ENCODE measurements at regions not wholly inside any gene's neighbourhood (a gene's known extent, or its start where the extent isn't known, plus 50 kb on each side); places are given as distances from the start of the nearest gene placed in this dataset.

GRCh38 chr5:54721116-54721515, 203.6 kb downstream of the SNX18 start:
- Histone ChIP-seq H3K36me3 (ENCODE audit: control insufficient read depth, insufficient read depth, low read length) (no peaks in the 10 kb centered on the region), H3K9ac (ENCODE audit: low read length) (no peak overlapping the region), H3K27me3 (ENCODE audit: control insufficient read depth, insufficient read depth, low read length) (no peaks in the 10 kb centered on the region), H3K9me3 (ENCODE audit: control insufficient read depth, low read length) (no peaks in the 10 kb centered on the region), H3K4me1 (ENCODE audit: control insufficient read depth, insufficient read depth, low read length) (peaks cover 4% of the 10 kb centered on the region), H3K4me3 (ENCODE audit: low read length) (no peak overlapping the region)

GRCh38 chr5:54720341-54720740, 202.8 kb downstream of the SNX18 start:
- no peak overlapping the region for H3K9ac ChIP-seq (ENCODE audit: low read length)
- H3K9me3 ChIP-seq (ENCODE audit: control insufficient read depth, low read length): no peaks in the 10 kb centered on the region
- H3K27me3 ChIP-seq (ENCODE audit: control insufficient read depth, insufficient read depth, low read length): no peaks in the 10 kb centered on the region
- peaks cover 4% of the 10 kb centered on the region for H3K4me1 ChIP-seq (ENCODE audit: control insufficient read depth, insufficient read depth, low read length)
- no peaks in the 10 kb centered on the region for H3K36me3 ChIP-seq (ENCODE audit: control insufficient read depth, insufficient read depth, low read length)
- no peak overlapping the region for H3K4me3 ChIP-seq (ENCODE audit: low read length)

GRCh38 chr5:54719384-54720283, 202.1 kb downstream of the SNX18 start:
- Histone ChIP-seq H3K36me3 (ENCODE audit: control insufficient read depth, insufficient read depth, low read length) (no peaks in the 10 kb centered on the region), H3K4me3 (ENCODE audit: low read length) (no peak overlapping the region), H3K9me3 (ENCODE audit: control insufficient read depth, low read length) (no peaks in the 10 kb centered on the region), H3K9ac (ENCODE audit: low read length) (no peak overlapping the region), H3K27me3 (ENCODE audit: control insufficient read depth, insufficient read depth, low read length) (no peaks in the 10 kb centered on the region), H3K4me1 (ENCODE audit: control insufficient read depth, insufficient read depth, low read length) (peaks cover 4% of the 10 kb centered on the region)

DNA sequence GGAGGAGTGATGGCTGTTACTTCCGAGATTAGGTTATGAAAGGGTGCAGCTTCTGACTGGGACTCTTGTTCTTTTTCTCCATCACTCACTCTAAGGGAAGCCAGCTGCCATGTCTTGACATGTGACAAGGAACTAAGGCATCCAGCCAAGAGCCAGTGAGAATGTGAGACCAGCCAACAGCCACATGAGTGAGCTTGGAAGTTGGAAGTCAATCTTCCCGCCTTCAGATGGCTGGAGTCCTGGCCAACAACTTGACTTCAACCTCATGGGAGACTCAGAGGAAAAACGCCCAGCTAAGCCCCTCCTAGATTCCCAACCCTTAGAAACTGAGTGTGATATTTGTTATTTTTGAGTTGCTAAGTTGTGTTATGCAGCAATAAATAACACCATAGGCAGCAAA, 201.1 kb downstream of the SNX18 start:
- H3K36me3 ChIP-seq (ENCODE audit: control insufficient read depth, insufficient read depth, low read length): no peaks in the 10 kb centered on the region
- peaks cover 4% of the 10 kb centered on the region for H3K4me1 ChIP-seq (ENCODE audit: control insufficient read depth, insufficient read depth, low read length)
- no peak overlapping the region for H3K9ac ChIP-seq (ENCODE audit: low read length)
- H3K9me3 ChIP-seq (ENCODE audit: control insufficient read depth, low read length): no peaks in the 10 kb centered on the region
- no peak overlapping the region for H3K4me3 ChIP-seq (ENCODE audit: low read length)
- no peaks in the 10 kb centered on the region for H3K27me3 ChIP-seq (ENCODE audit: control insufficient read depth, insufficient read depth, low read length)

GRCh38 chr5:54717870-54718269, 200.3 kb downstream of the SNX18 start:
- Histone ChIP-seq H3K27me3 (ENCODE audit: control insufficient read depth, insufficient read depth, low read length) (no peaks in the 10 kb centered on the region), H3K9me3 (ENCODE audit: control insufficient read depth, low read length) (no peaks in the 10 kb centered on the region), H3K36me3 (ENCODE audit: control insufficient read depth, insufficient read depth, low read length) (no peaks in the 10 kb centered on the region), H3K9ac (ENCODE audit: low read length) (no peak overlapping the region), H3K4me3 (ENCODE audit: low read length) (no peak overlapping the region), H3K4me1 (ENCODE audit: control insufficient read depth, insufficient read depth, low read length) (peaks cover 4% of the 10 kb centered on the region)

DNA sequence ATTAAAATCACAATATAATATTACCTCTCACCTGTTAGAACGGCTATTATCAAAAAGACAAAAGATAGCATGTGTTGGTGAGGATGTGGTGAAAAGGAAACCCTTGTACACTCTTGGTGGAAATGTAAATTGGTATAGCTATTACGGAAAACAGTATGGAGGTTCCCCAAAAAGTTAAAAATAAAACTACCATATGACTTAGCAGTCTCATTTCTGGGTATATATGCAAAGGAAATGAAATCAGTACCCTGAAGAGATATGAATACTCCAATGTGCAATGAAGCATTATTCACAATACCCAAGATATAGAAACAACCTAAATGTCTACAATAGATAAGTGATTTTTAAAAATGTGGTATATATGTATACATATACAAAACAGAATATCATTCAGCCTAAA, 199.9 kb downstream of the SNX18 start:
- no peaks in the 10 kb centered on the region for H3K9me3 ChIP-seq (ENCODE audit: control insufficient read depth, low read length)
- no peaks in the 10 kb centered on the region for H3K27me3 ChIP-seq (ENCODE audit: control insufficient read depth, insufficient read depth, low read length)
- H3K9ac ChIP-seq (ENCODE audit: low read length): no peak overlapping the region
- H3K4me1 ChIP-seq (ENCODE audit: control insufficient read depth, insufficient read depth, low read length): peaks cover 4% of the 10 kb centered on the region
- no peak overlapping the region for H3K4me3 ChIP-seq (ENCODE audit: low read length)
- no peaks in the 10 kb centered on the region for H3K36me3 ChIP-seq (ENCODE audit: control insufficient read depth, insufficient read depth, low read length)

DNA sequence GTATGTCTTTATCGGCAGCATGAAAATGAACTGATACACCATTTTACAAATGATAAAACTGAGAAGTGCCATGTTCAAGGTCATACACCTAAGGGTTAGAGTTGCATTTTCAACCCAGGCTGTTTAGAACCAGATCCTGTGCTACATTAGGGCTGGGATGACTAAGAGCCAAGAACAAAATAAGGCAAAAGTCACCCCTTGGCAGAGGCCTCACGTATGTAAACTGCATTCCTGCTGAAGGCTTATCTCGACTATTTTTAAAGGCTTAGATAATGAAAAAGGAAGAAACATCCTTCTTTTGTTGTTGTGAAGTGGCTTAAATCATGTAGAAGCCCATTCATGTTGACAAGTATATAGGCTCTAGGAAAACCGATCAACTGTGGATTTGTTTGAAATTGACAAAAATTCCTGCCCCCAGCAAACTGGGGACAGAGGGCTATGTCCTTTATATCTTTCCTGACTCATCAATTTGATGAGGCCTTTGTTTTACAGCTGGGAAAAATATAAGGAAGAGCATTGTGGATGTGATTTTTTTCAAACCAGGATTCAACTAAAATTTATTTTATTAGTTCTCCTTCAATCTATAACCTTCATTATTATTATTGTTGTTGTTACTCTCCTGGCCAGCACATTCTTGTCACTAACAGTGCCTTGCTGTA, 196.5 kb downstream of the SNX18 start:
- Histone ChIP-seq H3K27me3 (ENCODE audit: control insufficient read depth, insufficient read depth, low read length) (no peaks in the 10 kb centered on the region), H3K9me3 (ENCODE audit: control insufficient read depth, low read length) (no peaks in the 10 kb centered on the region), H3K4me1 (ENCODE audit: control insufficient read depth, insufficient read depth, low read length) (peaks cover 1% of the 10 kb centered on the region), H3K4me3 (ENCODE audit: low read length) (no peak overlapping the region), H3K9ac (ENCODE audit: low read length) (no peak overlapping the region), H3K36me3 (ENCODE audit: control insufficient read depth, insufficient read depth, low read length) (no peaks in the 10 kb centered on the region)

- Histone ChIP-seq H3K9me3 (ENCODE audit: control insufficient read depth, low read length) (no peaks in the 10 kb centered on the region), H3K27me3 (ENCODE audit: control insufficient read depth, insufficient read depth, low read length) (no peaks in the 10 kb centered on the region), H3K4me1 (ENCODE audit: control insufficient read depth, insufficient read depth, low read length) (no peaks in the 10 kb centered on the region), H3K9ac (ENCODE audit: low read length) (no peak overlapping the region), H3K4me3 (ENCODE audit: low read length) (no peak overlapping the region), H3K36me3 (ENCODE audit: control insufficient read depth, insufficient read depth, low read length) (no peaks in the 10 kb centered on the region)
Measured at GRCh38 chr5:54709096-54709495, 191.5 kb downstream of the SNX18 start.

- Histone ChIP-seq H3K4me3 (ENCODE audit: low read length) (no peak overlapping the region), H3K9me3 (ENCODE audit: control insufficient read depth, low read length) (no peaks in the 10 kb centered on the region), H3K36me3 (ENCODE audit: control insufficient read depth, insufficient read depth, low read length) (no peaks in the 10 kb centered on the region), H3K9ac (ENCODE audit: low read length) (no peak overlapping the region), H3K27me3 (ENCODE audit: control insufficient read depth, insufficient read depth, low read length) (no peaks in the 10 kb centered on the region), H3K4me1 (ENCODE audit: control insufficient read depth, insufficient read depth, low read length) (peaks cover 12% of the 10 kb centered on the region)
Measured at GRCh38 chr5:54707841-54708240, 190.3 kb downstream of the SNX18 start.

- H3K36me3 ChIP-seq (ENCODE audit: control insufficient read depth, insufficient read depth, low read length): no peaks in the 10 kb centered on the region
- H3K4me3 ChIP-seq (ENCODE audit: low read length): no peak overlapping the region
- no peaks in the 10 kb centered on the region for H3K9me3 ChIP-seq (ENCODE audit: control insufficient read depth, low read length)
- H3K9ac ChIP-seq (ENCODE audit: low read length): no peak overlapping the region
- no peaks in the 10 kb centered on the region for H3K27me3 ChIP-seq (ENCODE audit: control insufficient read depth, insufficient read depth, low read length)
- peaks cover 14% of the 10 kb centered on the region for H3K4me1 ChIP-seq (ENCODE audit: control insufficient read depth, insufficient read depth, low read length)
Measured at GRCh38 chr5:54705994-54706653, 188.6 kb downstream of the SNX18 start.

GRCh38 chr5:54704825-54705224, 187.3 kb downstream of the SNX18 start:
- Histone ChIP-seq H3K27me3 (ENCODE audit: control insufficient read depth, insufficient read depth, low read length) (no peaks in the 10 kb centered on the region), H3K4me1 (ENCODE audit: control insufficient read depth, insufficient read depth, low read length) (peaks cover 14% of the 10 kb centered on the region), H3K9ac (ENCODE audit: low read length) (no peak overlapping the region), H3K9me3 (ENCODE audit: control insufficient read depth, low read length) (no peaks in the 10 kb centered on the region), H3K36me3 (ENCODE audit: control insufficient read depth, insufficient read depth, low read length) (no peaks in the 10 kb centered on the region), H3K4me3 (ENCODE audit: low read length) (no peak overlapping the region)

DNA sequence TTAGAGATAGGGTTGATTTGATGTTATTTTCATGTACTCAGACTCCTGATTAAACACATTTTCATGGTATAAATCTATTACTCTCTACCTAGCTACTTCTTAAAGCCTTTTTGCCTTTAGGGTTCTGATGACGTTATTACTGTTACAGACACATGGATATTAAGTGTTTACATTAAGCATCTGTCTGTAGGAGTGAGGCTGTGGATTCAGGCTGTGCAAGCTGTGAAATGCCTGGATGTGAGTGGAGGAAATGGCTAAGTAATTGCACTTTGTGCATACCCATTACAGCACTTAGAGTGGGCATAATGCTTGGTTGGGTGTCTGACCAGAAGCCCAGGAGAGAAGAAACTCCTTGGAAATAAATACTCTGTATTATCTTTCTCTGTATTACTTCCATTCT, 186.8 kb downstream of the SNX18 start:
- no peaks in the 10 kb centered on the region for H3K9me3 ChIP-seq (ENCODE audit: control insufficient read depth, low read length)
- no peak overlapping the region for H3K9ac ChIP-seq (ENCODE audit: low read length)
- no peaks in the 10 kb centered on the region for H3K36me3 ChIP-seq (ENCODE audit: control insufficient read depth, insufficient read depth, low read length)
- H3K4me1 ChIP-seq (ENCODE audit: control insufficient read depth, insufficient read depth, low read length): peaks cover 14% of the 10 kb centered on the region
- H3K27me3 ChIP-seq (ENCODE audit: control insufficient read depth, insufficient read depth, low read length): no peaks in the 10 kb centered on the region
- H3K4me3 ChIP-seq (ENCODE audit: low read length): no peak overlapping the region
